ENCODE measurements at regions not wholly inside any gene's neighbourhood (a gene's known extent, or its start where the extent isn't known, plus 50 kb on each side); places are given as distances from the start of the nearest gene placed in this dataset.

GRCh38 chr14:46352844-46353243, 298.7 kb downstream of the RPL10L start:
- no peaks in the 10 kb centered on the region for H3K36me3 ChIP-seq (ENCODE audit: control insufficient read depth, insufficient read depth, low read length)
- TF ChIP-seq, protein P1, sequence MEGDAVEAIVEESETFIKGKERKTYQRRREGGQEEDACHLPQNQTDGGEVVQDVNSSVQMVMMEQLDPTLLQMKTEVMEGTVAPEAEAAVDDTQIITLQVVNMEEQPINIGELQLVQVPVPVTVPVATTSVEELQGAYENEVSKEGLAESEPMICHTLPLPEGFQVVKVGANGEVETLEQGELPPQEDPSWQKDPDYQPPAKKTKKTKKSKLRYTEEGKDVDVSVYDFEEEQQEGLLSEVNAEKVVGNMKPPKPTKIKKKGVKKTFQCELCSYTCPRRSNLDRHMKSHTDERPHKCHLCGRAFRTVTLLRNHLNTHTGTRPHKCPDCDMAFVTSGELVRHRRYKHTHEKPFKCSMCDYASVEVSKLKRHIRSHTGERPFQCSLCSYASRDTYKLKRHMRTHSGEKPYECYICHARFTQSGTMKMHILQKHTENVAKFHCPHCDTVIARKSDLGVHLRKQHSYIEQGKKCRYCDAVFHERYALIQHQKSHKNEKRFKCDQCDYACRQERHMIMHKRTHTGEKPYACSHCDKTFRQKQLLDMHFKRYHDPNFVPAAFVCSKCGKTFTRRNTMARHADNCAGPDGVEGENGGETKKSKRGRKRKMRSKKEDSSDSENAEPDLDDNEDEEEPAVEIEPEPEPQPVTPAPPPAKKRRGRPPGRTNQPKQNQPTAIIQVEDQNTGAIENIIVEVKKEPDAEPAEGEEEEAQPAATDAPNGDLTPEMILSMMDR (IDR thresholded peaks at IDR 0.05; ENCODE audit: insufficient read depth, low read length, poor library complexity, severe bottlenecking), result no peak
- H3K4me3 ChIP-seq (ENCODE audit: low read depth, low read length), result no peak overlapping the region
- DNase-seq (ENCODE audit: low read depth), result no peak
- H3K27me3 ChIP-seq (ENCODE audit: control insufficient read depth, insufficient read depth, low read length), result no peaks in the 10 kb centered on the region

- DNase-seq (ENCODE audit: low read depth), result no peak
- TF ChIP-seq, protein P1 (IDR thresholded peaks at IDR 0.05; ENCODE audit: insufficient read depth, low read length, poor library complexity, severe bottlenecking), result peak; percentile 70
- Histone ChIP-seq H3K27me3 (ENCODE audit: control insufficient read depth, insufficient read depth, low read length) (no peaks in the 10 kb centered on the region), H3K4me3 (ENCODE audit: low read depth, low read length) (no peak overlapping the region), H3K36me3 (ENCODE audit: control insufficient read depth, insufficient read depth, low read length) (no peaks in the 10 kb centered on the region)
These were observed 307.1 kb downstream of the RPL10L start for GRCh38 chr14:46344327-46344937.

GRCh38 chr14:46325777-46326176, 325.8 kb downstream of the RPL10L start:
- H3K27me3 ChIP-seq (ENCODE audit: control insufficient read depth, insufficient read depth, low read length), result no peaks in the 10 kb centered on the region

DNA sequence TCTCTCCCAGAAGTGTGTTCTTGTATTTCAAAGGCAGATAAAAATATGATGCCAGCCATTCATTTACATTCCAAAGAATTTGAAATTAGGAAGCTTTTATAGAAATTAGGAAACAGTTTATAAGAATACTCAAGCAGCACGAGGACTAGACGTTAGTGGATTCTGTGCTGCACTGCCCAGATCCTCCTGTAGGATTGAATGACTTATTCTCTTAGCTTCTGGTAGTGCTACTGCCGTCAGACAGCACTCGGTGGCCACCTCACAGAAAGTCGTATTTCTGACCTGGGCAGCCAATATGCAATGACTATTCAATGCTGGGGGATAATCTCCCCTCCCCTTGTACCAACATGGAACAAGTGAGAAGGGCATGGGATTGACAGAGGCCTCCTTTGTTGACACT, 326.4 kb downstream of the RPL10L start:
- TF ChIP-seq, protein P1 (IDR thresholded peaks at IDR 0.05; ENCODE audit: insufficient read depth, low read length, poor library complexity, severe bottlenecking), result peak; percentile 1
- Histone ChIP-seq H3K27me3 (ENCODE audit: control insufficient read depth, insufficient read depth, low read length) (no peaks in the 10 kb centered on the region), H3K36me3 (ENCODE audit: control insufficient read depth, insufficient read depth, low read length) (no peaks in the 10 kb centered on the region), H3K4me3 (ENCODE audit: low read depth, low read length) (no peak overlapping the region)
- no peak for DNase-seq (ENCODE audit: low read depth)

More at GRCh38 chr14:46325777-46326176, 325.8 kb downstream of the RPL10L start:
- no peaks in the 10 kb centered on the region for H3K36me3 ChIP-seq (ENCODE audit: control insufficient read depth, insufficient read depth, low read length)
- no peak overlapping the region for H3K4me3 ChIP-seq (ENCODE audit: low read depth, low read length)
- DNase-seq (ENCODE audit: low read depth), result no peak
- TF ChIP-seq, protein P1 (IDR thresholded peaks at IDR 0.05; ENCODE audit: insufficient read depth, low read length, poor library complexity, severe bottlenecking), result no peak

- DNase-seq (ENCODE audit: low read depth), result no peak
- H3K4me3 ChIP-seq (ENCODE audit: low read depth, low read length), result no peak overlapping the region
- H3K36me3 ChIP-seq (ENCODE audit: control insufficient read depth, insufficient read depth, low read length), result no peaks in the 10 kb centered on the region
- TF ChIP-seq, protein P1 (IDR thresholded peaks at IDR 0.05; ENCODE audit: insufficient read depth, low read length, poor library complexity, severe bottlenecking), result no peak
- H3K27me3 ChIP-seq (ENCODE audit: control insufficient read depth, insufficient read depth, low read length), result no peaks in the 10 kb centered on the region
These were observed 328.2 kb downstream of the RPL10L start for GRCh38 chr14:46323404-46323762.

Data from kidney epithelial cell (primary cell).